ENCODE measurements at regions not wholly inside any gene's neighbourhood (a gene's known extent, or its start where the extent isn't known, plus 50 kb on each side); places are given as distances from the start of the nearest gene placed in this dataset.
"Not testable (repeated sequence)": the region's sequence is repeated elsewhere in the genome, so short reads cannot be mapped to it uniquely, and the experiment has no call there.

GRCh38 chr2:176777262-176777661 is 435.3 kb upstream of the HNRNPA3 start:
- no peak for DNase-seq

GRCh38 chr2:176779917-176780316 is 432.7 kb upstream of the HNRNPA3 start:
- DNase-seq, result no peak

- DNase-seq, result no peak
These were observed 432.2 kb upstream of the HNRNPA3 start for GRCh38 chr2:176780348-176780747.

GRCh38 chr2:176781570-176782217 is 430.9 kb upstream of the HNRNPA3 start:
- no peak for DNase-seq

- DNase-seq, result no peak
These were observed 427.9 kb upstream of the HNRNPA3 start for GRCh38 chr2:176784633-176785200.

- DNase-seq, result no peak
These were observed 422.8 kb upstream of the HNRNPA3 start for GRCh38 chr2:176789751-176790150.

- no peak for DNase-seq
These were observed 422.1 kb upstream of the HNRNPA3 start for GRCh38 chr2:176790468-176790867.

GRCh38 chr2:176793792-176794191 is 418.8 kb upstream of the HNRNPA3 start:
- DNase-seq, result no peak

- DNase-seq, result no peak
These were observed 418.2 kb upstream of the HNRNPA3 start for GRCh38 chr2:176794392-176794791.

GRCh38 chr2:176795823-176796222 is 416.8 kb upstream of the HNRNPA3 start:
- DNase-seq, result no peak

GRCh38 chr2:176796677-176797076 is 415.9 kb upstream of the HNRNPA3 start:
- DNase-seq, result not testable (repeated sequence)

- no peak for DNase-seq
These were observed 408.2 kb upstream of the HNRNPA3 start for GRCh38 chr2:176804392-176804791.

- DNase-seq, result no peak
These were observed 407.2 kb upstream of the HNRNPA3 start for GRCh38 chr2:176805345-176805744.

- DNase-seq, result no peak
These were observed 400.3 kb upstream of the HNRNPA3 start for GRCh38 chr2:176812246-176812775.

GRCh38 chr2:176813156-176813555 is 399.4 kb upstream of the HNRNPA3 start:
- DNase-seq, result no peak

- DNase-seq, result no peak
These were observed 399.0 kb upstream of the HNRNPA3 start for GRCh38 chr2:176813621-176814049.

GRCh38 chr2:176814274-176814673 is 398.3 kb upstream of the HNRNPA3 start:
- DNase-seq, result no peak

GRCh38 chr2:176814740-176815367 is 397.7 kb upstream of the HNRNPA3 start:
- peak; percentile 27 to 65 (median 62) for DNase-seq

GRCh38 chr2:176817061-176817565 is 395.5 kb upstream of the HNRNPA3 start:
- no peak for DNase-seq

- no peak for DNase-seq
These were observed 394.5 kb upstream of the HNRNPA3 start for GRCh38 chr2:176818076-176818475.

GRCh38 chr2:176818617-176819016 is 394.0 kb upstream of the HNRNPA3 start:
- no peak for DNase-seq

- no peak for DNase-seq
These were observed 393.3 kb upstream of the HNRNPA3 start for GRCh38 chr2:176819306-176819705.

GRCh38 chr2:176820371-176820932 is 392.1 kb upstream of the HNRNPA3 start:
- DNase-seq, result no peak

GRCh38 chr2:176821350-176821749 is 391.2 kb upstream of the HNRNPA3 start:
- DNase-seq, result no peak

Measured in suppressor macrophage treated with lipopolysaccharide for 1 hour (primary cell).